Neural cell (in vitro differentiated cells): ENCODE measurements at regions not wholly inside any gene's neighbourhood (a gene's known extent, or its start where the extent isn't known, plus 50 kb on each side); places are given as distances from the start of the nearest gene placed in this dataset.

ENCODE experiments used
- H2AFZ ChIP-seq: fragments of 200-600, 300-800 bp; sonication (generic), shearing (Covaris generic); 2 replicates; pipeline ENCODE4 v1.6.0; 2014; ENCODE audit warnings: low read depth, mild to moderate bottlenecking, antibody characterized with exemption, low read length, moderate library complexity
- H3F3A ChIP-seq: fragments of 200-600 bp; shearing (Covaris generic); 2 replicates; pipeline ENCODE4 v1.6.1; 2016; ENCODE audit warnings: mild to moderate bottlenecking, moderate library complexity, mixed read lengths, antibody characterized with exemption, low read length; ENCODE audit not compliant: insufficient read depth, poor library complexity, severe bottlenecking
- H3K27ac ChIP-seq: fragments of 200-600, 300-800 bp; sonication (generic), shearing (Covaris generic); 2 replicates; pipeline ENCODE4 v1.5.1; 2014; ENCODE audit warnings: mild to moderate bottlenecking, low read length, moderate library complexity
- H3K27me3 ChIP-seq: fragments of 300-800, 200-600 bp; sonication (generic), shearing (Covaris generic); 2 replicates; pipeline ENCODE4 v1.6.0; 2014; ENCODE audit warnings: mild to moderate bottlenecking, low read depth, low read length, moderate library complexity; ENCODE audit not compliant: insufficient read depth
- H3K36me3 ChIP-seq: fragments of 300-800, 200-600 bp; sonication (generic), shearing (Covaris generic); 2 replicates; pipeline ENCODE4 v1.5.1; 2014; ENCODE audit warnings: mild to moderate bottlenecking, antibody characterized with exemption, low read length, moderate library complexity; ENCODE audit not compliant: insufficient read depth
- H3K4me2 ChIP-seq: fragments of 300-800, 200-600 bp; sonication (generic), shearing (Covaris generic); 2 replicates; pipeline ENCODE4 v1.6.0; 2014; ENCODE audit warnings: mild to moderate bottlenecking, low read length
- H3K4me3 ChIP-seq: fragments of 300-800, 200-600 bp; sonication (generic), shearing (Covaris generic); 2 replicates; pipeline ENCODE4 v1.5.1; 2014; ENCODE audit warnings: mild to moderate bottlenecking, low read length, moderate library complexity
- H3K79me2 ChIP-seq: fragments of 200-600 bp; shearing (Covaris generic); replicated peaks from 2 replicates; pipeline ENCODE4 v1.6.0; 2014; ENCODE audit warnings: mild to moderate bottlenecking, low read length, moderate library complexity; ENCODE audit not compliant: insufficient read depth
- H3K9ac ChIP-seq: fragments of 300-800, 200-600 bp; sonication (generic), shearing (Covaris generic); 2 replicates; pipeline ENCODE4 v1.6.1; 2016; ENCODE audit warnings: mild to moderate bottlenecking, low read length, mixed read lengths
- H3K9me2 ChIP-seq: fragments of 200-600 bp; shearing (Covaris generic); 2 replicates; pipeline ENCODE4 v1.6.1; 2016; ENCODE audit warnings: mild to moderate bottlenecking, low read length, mixed read lengths; ENCODE audit not compliant: insufficient read depth
- H3K9me3 ChIP-seq: fragments of 200-600, 300-800 bp; sonication (generic), shearing (Covaris generic); 2 replicates; pipeline ENCODE4 v1.6.1; 2016; ENCODE audit warnings: mild to moderate bottlenecking, mixed run types, low read length, moderate library complexity, mixed read lengths
- H4K20me1 ChIP-seq: fragments of 200-600 bp; shearing (Covaris generic); 2 replicates; pipeline ENCODE4 v1.6.1; 2016; ENCODE audit warnings: mild to moderate bottlenecking, mixed run types; ENCODE audit not compliant: insufficient read depth
- CTCF ChIP-seq: fragments of 450-650 bp; IDR thresholded peaks from 2 replicates; pipeline ENCODE4 v1.5.1; 2014; ENCODE audit warnings: antibody characterized with exemption, mild to moderate bottlenecking, moderate library complexity; ENCODE audit not compliant: poor library complexity, severe bottlenecking
- EP300 ChIP-seq: fragments of 450-650 bp; conservative IDR thresholded peaks from 2 replicates; pipeline ENCODE4 v1.6.1; 2014; ENCODE audit warnings: antibody characterized with exemption, mild to moderate bottlenecking, moderate library complexity; ENCODE audit not compliant: poor library complexity, severe bottlenecking
- EZH2 ChIP-seq: fragments of 200-600, 300-800 bp; shearing (Covaris generic), sonication (generic); IDR thresholded peaks from 2 replicates; pipeline ENCODE4 v1.6.1; 2014; ENCODE audit warnings: antibody characterized with exemption, low read length, borderline replicate concordance, mild to moderate bottlenecking; ENCODE audit not compliant: insufficient read depth, poor library complexity, severe bottlenecking
- MXI1 ChIP-seq: fragments of 450-650 bp; conservative IDR thresholded peaks from 2 replicates; pipeline ENCODE4 v1.6.1; 2014; ENCODE audit warnings: antibody characterized with exemption, mild to moderate bottlenecking; ENCODE audit not compliant: poor library complexity, severe bottlenecking
- POLR2AphosphoS5 ChIP-seq: IDR thresholded peaks from 2 replicates; pipeline ENCODE4 v1.6.1; 2012
- RAD21 ChIP-seq: fragments of 450-650 bp; conservative IDR thresholded peaks from 2 replicates; pipeline ENCODE4 v1.6.1; 2014; ENCODE audit warnings: antibody characterized with exemption, mild to moderate bottlenecking, moderate library complexity
- REST ChIP-seq: IDR thresholded peaks from 2 replicates; pipeline ENCODE4 v1.6.1; 2012; ENCODE audit warnings: borderline replicate concordance
- SMC3 ChIP-seq: fragments of 450-650 bp; conservative IDR thresholded peaks from 2 replicates; pipeline ENCODE4 v1.6.1; 2014; ENCODE audit warnings: antibody characterized with exemption, mild to moderate bottlenecking, moderate library complexity; ENCODE audit not compliant: poor library complexity
- TAF1 ChIP-seq: IDR thresholded peaks from 2 replicates; pipeline ENCODE4 v1.6.1; 2012; ENCODE audit warnings: low read depth

- H3K4me2 ChIP-seq: no peak overlapping the region
Observed at GRCh38 chr15:98442901-98443300, 205.4 kb upstream of the IGF1R start.

GRCh38 chr15:98443526-98443925, 204.8 kb upstream of the IGF1R start:
- no peak overlapping the region for H3K4me2 ChIP-seq
- no peaks in the 10 kb centered on the region for H4K20me1 ChIP-seq
- no peaks in the 10 kb centered on the region for H3F3A ChIP-seq
- no peaks in the 10 kb centered on the region for H3K9me3 ChIP-seq
- no peaks in the 10 kb centered on the region for H3K79me2 ChIP-seq
- no peaks in the 10 kb centered on the region for H3K36me3 ChIP-seq
- H3K9ac ChIP-seq: no peak overlapping the region
- H2AFZ ChIP-seq: no peak overlapping the region
- H3K27me3 ChIP-seq: no peaks in the 10 kb centered on the region
- H3K4me3 ChIP-seq: no peak overlapping the region
- no peaks in the 10 kb centered on the region for H3K9me2 ChIP-seq
- H3K27ac ChIP-seq: no peak overlapping the region
- no peak for TF ChIP-seq RAD21
- TF ChIP-seq TAF1: no peak
- no peak for TF ChIP-seq POLR2AphosphoS5
- TF ChIP-seq SMC3: no peak
- no peak for TF ChIP-seq REST
- TF ChIP-seq EZH2: no peak
- no peak for TF ChIP-seq EP300

More at GRCh38 chr15:98442901-98443300, 205.4 kb upstream of the IGF1R start:
- no peaks in the 10 kb centered on the region for H3K27me3 ChIP-seq
- H3K9ac ChIP-seq: no peak overlapping the region
- no peak overlapping the region for H3K27ac ChIP-seq
- H4K20me1 ChIP-seq: no peaks in the 10 kb centered on the region
- H3K4me3 ChIP-seq: no peak overlapping the region
- no peaks in the 10 kb centered on the region for H3K9me2 ChIP-seq
- no peaks in the 10 kb centered on the region for H3F3A ChIP-seq
- TF ChIP-seq CTCF (no peak), MXI1 (no peak), POLR2AphosphoS5 (no peak), REST (no peak), EZH2 (no peak), RAD21 (no peak), EP300 (no peak), SMC3 (no peak), TAF1 (no peak)
- no peak overlapping the region for H2AFZ ChIP-seq
- H3K9me3 ChIP-seq: no peaks in the 10 kb centered on the region
- no peaks in the 10 kb centered on the region for H3K79me2 ChIP-seq
- H3K36me3 ChIP-seq: no peaks in the 10 kb centered on the region
